ENCODE measurements at regions not wholly inside any gene's neighbourhood (a gene's known extent, or its start where the extent isn't known, plus 50 kb on each side); places are given as distances from the start of the nearest gene placed in this dataset.

- Mint-ChIP-seq H3K27me3 (no peaks in the 10 kb centered on the region), H3K4me1 (ENCODE audit: unreplicated experiment) (no peaks in the 10 kb centered on the region), H3K27ac (no peak overlapping the region), H3K36me3 (no peaks in the 10 kb centered on the region), H3K4me3 (no peak overlapping the region), H3K9me3 (peaks cover under 1% of the 10 kb centered on the region)
- TF ChIP-seq, protein P1, sequence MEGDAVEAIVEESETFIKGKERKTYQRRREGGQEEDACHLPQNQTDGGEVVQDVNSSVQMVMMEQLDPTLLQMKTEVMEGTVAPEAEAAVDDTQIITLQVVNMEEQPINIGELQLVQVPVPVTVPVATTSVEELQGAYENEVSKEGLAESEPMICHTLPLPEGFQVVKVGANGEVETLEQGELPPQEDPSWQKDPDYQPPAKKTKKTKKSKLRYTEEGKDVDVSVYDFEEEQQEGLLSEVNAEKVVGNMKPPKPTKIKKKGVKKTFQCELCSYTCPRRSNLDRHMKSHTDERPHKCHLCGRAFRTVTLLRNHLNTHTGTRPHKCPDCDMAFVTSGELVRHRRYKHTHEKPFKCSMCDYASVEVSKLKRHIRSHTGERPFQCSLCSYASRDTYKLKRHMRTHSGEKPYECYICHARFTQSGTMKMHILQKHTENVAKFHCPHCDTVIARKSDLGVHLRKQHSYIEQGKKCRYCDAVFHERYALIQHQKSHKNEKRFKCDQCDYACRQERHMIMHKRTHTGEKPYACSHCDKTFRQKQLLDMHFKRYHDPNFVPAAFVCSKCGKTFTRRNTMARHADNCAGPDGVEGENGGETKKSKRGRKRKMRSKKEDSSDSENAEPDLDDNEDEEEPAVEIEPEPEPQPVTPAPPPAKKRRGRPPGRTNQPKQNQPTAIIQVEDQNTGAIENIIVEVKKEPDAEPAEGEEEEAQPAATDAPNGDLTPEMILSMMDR (conservative IDR thresholded peaks at IDR 0.05), result no peak
- DNase-seq (ENCODE audit: extremely low spot score, unreplicated experiment), result no peak
Measured at GRCh38 chr21:18907076-18907475, 503.5 kb upstream of the TMPRSS15 start.

- Mint-ChIP-seq H3K9me3 (peaks cover 5% of the 10 kb centered on the region), H3K27me3 (no peaks in the 10 kb centered on the region), H3K36me3 (no peaks in the 10 kb centered on the region), H3K4me1 (ENCODE audit: unreplicated experiment) (no peaks in the 10 kb centered on the region), H3K27ac (no peak overlapping the region), H3K4me3 (no peak overlapping the region)
- no peak for DNase-seq (ENCODE audit: extremely low spot score, unreplicated experiment)
- TF ChIP-seq, protein P1 (conservative IDR thresholded peaks at IDR 0.05), result no peak
Measured at GRCh38 chr21:18908641-18909040, 505.1 kb upstream of the TMPRSS15 start.

GRCh38 chr21:18913914-18914313 lies 510.3 kb upstream of the TMPRSS15 start:
- TF ChIP-seq, protein P1 (conservative IDR thresholded peaks at IDR 0.05), result no peak
- H3K27ac Mint-ChIP-seq, result no peak overlapping the region
- no peaks in the 10 kb centered on the region for H3K36me3 Mint-ChIP-seq
- no peaks in the 10 kb centered on the region for H3K27me3 Mint-ChIP-seq
- no peak overlapping the region for H3K4me3 Mint-ChIP-seq
- H3K9me3 Mint-ChIP-seq, result peaks cover 5% of the 10 kb centered on the region
- H3K4me1 Mint-ChIP-seq (ENCODE audit: unreplicated experiment), result no peaks in the 10 kb centered on the region
- DNase-seq (ENCODE audit: extremely low spot score, unreplicated experiment), result no peak

DNA sequence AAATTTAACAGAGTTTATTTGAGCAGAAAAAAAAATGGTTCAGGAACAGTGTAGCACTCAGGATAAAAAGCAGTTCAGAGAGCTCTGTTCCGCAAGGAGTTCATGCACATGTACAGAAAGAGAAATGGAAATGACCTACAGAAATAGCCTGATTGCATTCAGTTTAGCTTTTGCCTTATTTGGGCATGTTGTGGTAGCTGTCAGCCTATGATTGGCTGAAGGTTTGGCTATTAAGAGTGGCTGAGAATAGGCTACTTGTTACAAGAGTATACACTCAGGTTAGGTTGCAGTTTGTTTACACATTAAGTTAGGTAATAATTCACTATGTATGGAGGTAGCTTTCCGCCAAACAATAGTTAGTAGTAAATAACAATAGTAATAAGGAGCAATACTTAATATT lies 511.0 kb upstream of the TMPRSS15 start:
- TF ChIP-seq, protein P1 (conservative IDR thresholded peaks at IDR 0.05), result no peak
- Mint-ChIP-seq H3K4me1 (ENCODE audit: unreplicated experiment) (no peaks in the 10 kb centered on the region), H3K27me3 (no peaks in the 10 kb centered on the region), H3K9me3 (peaks cover 5% of the 10 kb centered on the region), H3K36me3 (no peaks in the 10 kb centered on the region), H3K4me3 (no peak overlapping the region), H3K27ac (no peak overlapping the region)
- DNase-seq (ENCODE audit: extremely low spot score, unreplicated experiment), result no peak

GRCh38 chr21:18917622-18918021 lies 514.0 kb upstream of the TMPRSS15 start:
- TF ChIP-seq, protein P1 (conservative IDR thresholded peaks at IDR 0.05), result no peak
- H3K4me1 Mint-ChIP-seq (ENCODE audit: unreplicated experiment), result no peaks in the 10 kb centered on the region
- no peaks in the 10 kb centered on the region for H3K36me3 Mint-ChIP-seq
- no peak for DNase-seq (ENCODE audit: extremely low spot score, unreplicated experiment)
- H3K9me3 Mint-ChIP-seq, result no peaks in the 10 kb centered on the region
- H3K27ac Mint-ChIP-seq, result no peak overlapping the region
- H3K27me3 Mint-ChIP-seq, result no peaks in the 10 kb centered on the region
- H3K4me3 Mint-ChIP-seq, result no peak overlapping the region

GRCh38 chr21:18931237-18931636 lies 527.7 kb upstream of the TMPRSS15 start:
- no peak overlapping the region for H3K4me3 Mint-ChIP-seq
- no peaks in the 10 kb centered on the region for H3K27me3 Mint-ChIP-seq
- no peak overlapping the region for H3K27ac Mint-ChIP-seq
- no peaks in the 10 kb centered on the region for H3K9me3 Mint-ChIP-seq
- no peak for DNase-seq (ENCODE audit: extremely low spot score, unreplicated experiment)
- no peaks in the 10 kb centered on the region for H3K4me1 Mint-ChIP-seq (ENCODE audit: unreplicated experiment)
- TF ChIP-seq, protein P1 (conservative IDR thresholded peaks at IDR 0.05), result no peak
- no peaks in the 10 kb centered on the region for H3K36me3 Mint-ChIP-seq
